G401 (cell line): ENCODE measurements at regions not wholly inside any gene's neighbourhood (a gene's known extent, or its start where the extent isn't known, plus 50 kb on each side); places are given as distances from the start of the nearest gene placed in this dataset.
"Not testable (repeated sequence)": the region's sequence is repeated elsewhere in the genome, so short reads cannot be mapped to it uniquely, and the experiment has no call there.

Source experiments
- DNase-seq: peaks from one replicate; pipeline ENCODE4 v3.0.0-alpha.2; 2015; ENCODE audit warnings: low spot score
- in situ Hi-C: cut with HindIII; loops from 2 replicates; pipeline ENCODE4 v1.10.0; 2016; ENCODE audit warnings: low sequenced_read_pairs, mixed read lengths

- in situ Hi-C loops = loop anchor here (10.0 kb wide), 1 partner anchor 126 kb away; no protein-coding TSS in a partner anchor
- DNase-seq = no peak
Observed at GRCh38 chr4:163680386-163681098, 186.1 kb downstream of the TMA16 start.

- in situ Hi-C loops = loop anchor here (10.0 kb wide), 1 partner anchor 127 kb away; no protein-coding TSS in a partner anchor
- DNase-seq = peak; percentile 11
Observed at GRCh38 chr4:163681208-163681821, 186.8 kb downstream of the TMA16 start.

GRCh38 chr4:163688856-163689255, 194.4 kb downstream of the TMA16 start:
- in situ Hi-C loops = loop anchor here (10.0 kb wide), 1 partner anchor 134 kb away; no protein-coding TSS in a partner anchor
- DNase-seq = peak; percentile 42

GRCh38 chr4:163693211-163693610, 198.7 kb downstream of the TMA16 start:
- DNase-seq = no peak
- in situ Hi-C loops = no loop called here

GRCh38 chr4:163693776-163694175, 199.3 kb downstream of the TMA16 start:
- no peak for DNase-seq
- in situ Hi-C loops = no loop called here

- no peak for DNase-seq
- in situ Hi-C loops = no loop called here
Observed at GRCh38 chr4:163694385-163694784, 199.9 kb downstream of the TMA16 start.

- no peak for DNase-seq
- in situ Hi-C loops = no loop called here
Observed at GRCh38 chr4:163697121-163697520, 202.6 kb downstream of the TMA16 start.

- in situ Hi-C loops, DNase-seq: not testable (repeated sequence)
Observed at GRCh38 chr4:163700383-163700782, 205.9 kb downstream of the TMA16 start.

- DNase-seq = no peak
- in situ Hi-C loops = no loop called here
Observed at GRCh38 chr4:163701916-163702315, 207.4 kb downstream of the TMA16 start.

- no peak for DNase-seq
- in situ Hi-C loops = no loop called here
Observed at GRCh38 chr4:163702736-163703135, 208.2 kb downstream of the TMA16 start.

GRCh38 chr4:163703251-163703650, 208.8 kb downstream of the TMA16 start:
- DNase-seq = no peak
- in situ Hi-C loops = no loop called here

GRCh38 chr4:163707873-163708272, 213.4 kb downstream of the TMA16 start:
- in situ Hi-C loops = no loop called here
- DNase-seq = no peak

GRCh38 chr4:163709601-163710000, 215.1 kb downstream of the TMA16 start:
- in situ Hi-C loops = no loop called here
- no peak for DNase-seq

GRCh38 chr4:163710158-163710557, 215.7 kb downstream of the TMA16 start:
- in situ Hi-C loops = no loop called here
- DNase-seq = no peak

GRCh38 chr4:163724495-163724894, 230.0 kb downstream of the TMA16 start:
- in situ Hi-C loops, DNase-seq: not testable (repeated sequence)

- no peak for DNase-seq
Observed at GRCh38 chr4:163726641-163727040, 232.2 kb downstream of the TMA16 start.

GRCh38 chr4:163731071-163731470, 236.6 kb downstream of the TMA16 start:
- no peak for DNase-seq
- in situ Hi-C loops = no loop called here

More at GRCh38 chr4:163726641-163727040, 232.2 kb downstream of the TMA16 start:
- in situ Hi-C loops = no loop called here

GRCh38 chr4:163732473-163732872, 238.0 kb downstream of the TMA16 start:
- DNase-seq = no peak
- in situ Hi-C loops = no loop called here

GRCh38 chr4:163736876-163737275, 242.4 kb downstream of the TMA16 start:
- DNase-seq = no peak
- in situ Hi-C loops = no loop called here

- DNase-seq, in situ Hi-C loops: not testable (repeated sequence)
Observed at GRCh38 chr4:163737846-163738245, 243.4 kb downstream of the TMA16 start.

GRCh38 chr4:163738521-163738920, 244.0 kb downstream of the TMA16 start:
- no peak for DNase-seq
- in situ Hi-C loops = no loop called here
